Gastrocnemius medialis (tissue), 4 donors: ENCODE measurements at regions not wholly inside any gene's neighbourhood (a gene's known extent, or its start where the extent isn't known, plus 50 kb on each side); places are given as distances from the start of the nearest gene placed in this dataset.

Experiments
- ATAC-seq, 2 donors: fragments of 150-250 bp; one replicate each; pipeline ENCODE4 v1.9.1; 2016
- DNase-seq, 2 donors: peaks; one replicate each; pipeline ENCODE4 v3.0.0-alpha.2; 2019
- H3K27ac ChIP-seq, 4 donors: fragments of 200-600 bp; sonication (generic); 1 replicate in 1 of 4; 2 replicates in 3 of 4; pipeline ENCODE4 v1.5.1; 2016 to 2018; ENCODE audit warnings: mild to moderate bottlenecking in 2 of 4, moderate library complexity in 1 of 4
- H3K27me3 ChIP-seq, 3 donors: fragments of 200-600 bp; sonication (generic) in 2 of 3; 1 replicate in 1 of 3; 2 replicates in 2 of 3; pipeline versions ENCODE4 v1.5.1 to v1.6.0; 2016 to 2019; ENCODE audit warnings: mild to moderate bottlenecking in 1 of 3, moderate library complexity in 1 of 3
- H3K36me3 ChIP-seq, 2 donors: fragments of 200-600 bp; sonication (generic) in 1 of 2; one replicate each; pipeline ENCODE4 v1.5.1; 2017 to 2018
- H3K4me1 ChIP-seq, 2 donors: fragments of 200-600 bp; sonication (generic) in 1 of 2; one replicate each; pipeline ENCODE4 v1.5.1; 2016 to 2017; ENCODE audit warnings: mild to moderate bottlenecking in 2 of 2
- H3K4me3 ChIP-seq, 4 donors: fragments of 200-600 bp; sonication (generic) in 3 of 4; 1 replicate in 1 of 4; 2 replicates in 3 of 4; pipeline ENCODE4 v1.5.1; 2016 to 2019; ENCODE audit warnings: mild to moderate bottlenecking in 2 of 4
- H3K9me3 ChIP-seq, 3 donors: fragments of 200-600 bp; sonication (generic) in 2 of 3; 1 replicate in 1 of 3; 2 replicates in 2 of 3; pipeline ENCODE4 v1.5.1; 2016 to 2019
- CTCF ChIP-seq, 5 experiments: fragments of 450-650 bp in 3 of 5; fragments of 200-600 bp in 2 of 5; sonication (generic) in 2 of 5; IDR thresholded peaks in 4 of 5; conservative IDR thresholded peaks in 1 of 5; 1 replicate in 4 of 5; 2 replicates in 1 of 5; pipeline ENCODE4 v1.5.1; 2016 to 2019; ENCODE audit warnings: antibody characterized with exemption in 5 of 5, mild to moderate bottlenecking in 3 of 5, moderate library complexity in 3 of 5
- POLR2A ChIP-seq, 2 donors: fragments of 450-650 bp; IDR thresholded peaks; one replicate each; pipeline ENCODE4 v1.6.1; 2017; ENCODE audit warnings: antibody characterized with exemption in 2 of 2, mild to moderate bottlenecking in 2 of 2, moderate library complexity in 2 of 2
- in situ Hi-C, 4 donors: fragments of 200-750 bp; cut with MboI; loops; one replicate each; pipeline versions ENCODE4 v1.15.0 to v1.8.0; 2017; ENCODE audit warnings: low sequenced_read_pairs in 4 of 4
- intact Hi-C: fragments of 100-400 bp; cut with DNase I; formaldehyde crosslinking; loops from one replicate; pipeline ENCODE4 v1.15.1; 2023; ENCODE audit warnings: low total_unique reads

- TF ChIP-seq POLR2A (IDR thresholded peaks at IDR 0.05) (no peak), CTCF (IDR thresholded peaks at IDR 0.05 in 4 of 5, conservative IDR thresholded peaks at IDR 0.05 in 1 of 5) (no peak)
- no peaks in the 10 kb centered on the region for H3K9me3 ChIP-seq
- H3K36me3 ChIP-seq: no peaks in the 10 kb centered on the region
- H3K27ac ChIP-seq: no peak overlapping the region
- peaks cover 0 to 4% (median 3%) of the 10 kb centered on the region in 3 donors for H3K27me3 ChIP-seq
- in situ Hi-C loops (loop anchor here (5.0 to 10.0 kb wide), 4 partner anchors 180 to 473 kb away; no protein-coding TSS in a partner anchor), intact Hi-C loops (no loop called here)
- ATAC-seq: no peak
- no peak for DNase-seq
- H3K4me3 ChIP-seq: no peak overlapping the region
- no peaks in the 10 kb centered on the region for H3K4me1 ChIP-seq
Observed at GRCh38 chr17:77544347-77545110, 403.8 kb downstream of the SEC14L1 start.

GRCh38 chr17:77546772-77547241, 406.0 kb downstream of the SEC14L1 start:
- DNase-seq (no peak), ATAC-seq (no peak)
- Histone ChIP-seq H3K4me3 (no peak overlapping the region), H3K4me1 (no peaks in the 10 kb centered on the region), H3K9me3 (no peaks in the 10 kb centered on the region), H3K27me3 (no peaks in the 10 kb centered on the region), H3K27ac (no peak overlapping the region), H3K36me3 (no peaks in the 10 kb centered on the region)
- intact Hi-C loops: no loop called here
- TF ChIP-seq POLR2A (IDR thresholded peaks at IDR 0.05) (no peak), CTCF (IDR thresholded peaks at IDR 0.05 in 4 of 5, conservative IDR thresholded peaks at IDR 0.05 in 1 of 5) (no peak)
- in situ Hi-C loops: loop anchor here in 2 of 4 donors (5.0 to 10.0 kb wide), 3 partner anchors 178 to 468 kb away; no protein-coding TSS in a partner anchor

GRCh38 chr17:77548967-77549366, 408.2 kb downstream of the SEC14L1 start:
- Histone ChIP-seq H3K9me3 (no peaks in the 10 kb centered on the region), H3K27me3 (no peaks in the 10 kb centered on the region), H3K27ac (no peak overlapping the region), H3K4me3 (no peak overlapping the region), H3K36me3 (no peaks in the 10 kb centered on the region), H3K4me1 (no peaks in the 10 kb centered on the region)
- in situ Hi-C loops: loop anchor here in 2 of 4 donors (5.0 to 10.0 kb wide), 3 partner anchors 176 to 466 kb away; no protein-coding TSS in a partner anchor
- TF ChIP-seq CTCF (IDR thresholded peaks at IDR 0.05 in 4 of 5, conservative IDR thresholded peaks at IDR 0.05 in 1 of 5) (no peak), POLR2A (IDR thresholded peaks at IDR 0.05) (no peak)
- DNase-seq (no peak), ATAC-seq (no peak)
- intact Hi-C loops: no loop called here

- no peak overlapping the region for H3K4me3 ChIP-seq
- no peaks in the 10 kb centered on the region for H3K27me3 ChIP-seq
- DNase-seq (no peak), ATAC-seq (no peak)
- H3K4me1 ChIP-seq: peaks cover under 1 to 1% of the 10 kb centered on the region in 2 donors
- no peaks in the 10 kb centered on the region for H3K36me3 ChIP-seq
- H3K27ac ChIP-seq: no peak overlapping the region
- in situ Hi-C loops: loop anchor here in 3 of 4 donors (5.0 to 25.0 kb wide), 4 partner anchors 112 to 465 kb away; no protein-coding TSS in a partner anchor
- intact Hi-C loops: no loop called here
- no peaks in the 10 kb centered on the region for H3K9me3 ChIP-seq
- no peak for TF ChIP-seq POLR2A (IDR thresholded peaks at IDR 0.05)
- TF ChIP-seq CTCF (IDR thresholded peaks at IDR 0.05 in 4 of 5, conservative IDR thresholded peaks at IDR 0.05 in 1 of 5): no peak
Observed at GRCh38 chr17:77549726-77550366, 408.7 kb upstream of the TNRC6C start.
